PFSK-1 (cell line): ENCODE measurements at regions not wholly inside any gene's neighbourhood (a gene's known extent, or its start where the extent isn't known, plus 50 kb on each side); places are given as distances from the start of the nearest gene placed in this dataset.

ENCODE experiments used
- FOXP2 ChIP-seq: optimal IDR thresholded peaks from 2 replicates; pipeline ENCODE3; 2011; ENCODE audit warnings: borderline replicate concordance, control low read depth, inconsistent platforms; ENCODE audit not compliant: insufficient read depth; ENCODE audit errors: extremely low read length, extremely low read depth
- POLR2AphosphoS5 ChIP-seq: IDR thresholded peaks from 2 replicates; pipeline ENCODE4 v1.6.1; 2012; ENCODE audit warnings: low read depth, mild to moderate bottlenecking, control low read depth, low read length, moderate library complexity
- REST ChIP-seq, 2 experiments: IDR thresholded peaks; 2 replicates each; pipeline versions ENCODE4 v1.6.1 to v1.8.0; 2011 to 2012; ENCODE audit warnings: low read depth in 2 of 2, low read length in 2 of 2, control low read depth in 1 of 2, inconsistent platforms in 1 of 2, mild to moderate bottlenecking in 1 of 2, moderate library complexity in 1 of 2; ENCODE audit not compliant: insufficient read depth in 1 of 2
- SIN3A ChIP-seq: IDR thresholded peaks from 2 replicates; pipeline ENCODE4 v1.6.1; 2012; ENCODE audit warnings: mild to moderate bottlenecking, low read length, moderate library complexity, borderline replicate concordance; ENCODE audit not compliant: insufficient read depth
- TAF1 ChIP-seq: IDR thresholded peaks from 2 replicates; pipeline ENCODE4 v1.6.1; 2012; ENCODE audit warnings: low read length, control low read depth, borderline replicate concordance; ENCODE audit not compliant: insufficient read depth

GRCh38 chr10:108782411-108782810, 1140.9 kb downstream of the XPNPEP1 start:
- TF ChIP-seq SIN3A (no peak), FOXP2 (no peak), REST (IDR thresholded peaks at IDR 0.05; ENCODE audit: insufficient read depth in 1 of 2, low read depth in 2 of 2, low read length in 2 of 2) (no peak), POLR2AphosphoS5 (no peak), TAF1 (no peak)

- TF ChIP-seq SIN3A (no peak), POLR2AphosphoS5 (no peak), REST (IDR thresholded peaks at IDR 0.05; ENCODE audit: insufficient read depth in 1 of 2, low read depth in 2 of 2, low read length in 2 of 2) (no peak), TAF1 (no peak), FOXP2 (no peak)
Observed at GRCh38 chr10:108779501-108779900, 1143.8 kb downstream of the XPNPEP1 start.

- TF ChIP-seq REST (IDR thresholded peaks at IDR 0.05; ENCODE audit: insufficient read depth in 1 of 2, low read depth in 2 of 2, low read length in 2 of 2) (no peak), FOXP2 (no peak), TAF1 (no peak), POLR2AphosphoS5 (no peak), SIN3A (no peak)
Observed at GRCh38 chr10:108775911-108776475, 1147.3 kb downstream of the XPNPEP1 start.

GRCh38 chr10:108771106-108771505, 1152.2 kb downstream of the XPNPEP1 start:
- TF ChIP-seq TAF1 (no peak), REST (IDR thresholded peaks at IDR 0.05; ENCODE audit: insufficient read depth in 1 of 2, low read depth in 2 of 2, low read length in 2 of 2) (no peak), SIN3A (no peak), POLR2AphosphoS5 (no peak), FOXP2 (no peak)
